Endothelial cell of umbilical vein (primary cell): ENCODE measurements at regions not wholly inside any gene's neighbourhood (a gene's known extent, or its start where the extent isn't known, plus 50 kb on each side); places are given as distances from the start of the nearest gene placed in this dataset.

ENCODE experiments used
- BruUV-seq: library from RNA; stranded (reverse); fragments of 400-500 nt; replicated peaks from 2 replicates; lab custom pipeline; 2021; lab: Mats Ljungman, UMichigan
- CTCF ChIA-PET: fragments of 300-600, 350-600 bp; sonication (Branson Sonifier 250); formaldehyde crosslinking; loops from one replicate; lab custom pipeline; 2021; ENCODE audit warnings: antibody characterized with exemption, inconsistent platforms; lab: Charles Lee
- POLR2A ChIA-PET: fragments of 300-600, 350-600 bp; sonication (Branson Sonifier 250); formaldehyde crosslinking; loops from one replicate; lab custom pipeline; 2021; ENCODE audit warnings: antibody characterized with exemption, inconsistent platforms; lab: Charles Lee
- DNase-seq: peaks from one replicate; pipeline ENCODE4 v3.0.0-alpha.2; 2011; ENCODE audit warnings: low read depth, low spot score
- FAIRE-seq: peaks from 2 replicates; lab custom pipeline; 2011; peaks lifted over from hg19 to GRCh38; lab: Jason Lieb, UNC
- H2AFZ ChIP-seq: 2 replicates; pipeline ENCODE4 v1.6.0; 2012; ENCODE audit warnings: low read depth, low read length, control low read depth, inconsistent platforms
- H3K27ac ChIP-seq: 2 replicates; pipeline ENCODE4 v1.5.1; 2011; ENCODE audit warnings: low read depth, mild to moderate bottlenecking, control low read depth, low read length, moderate library complexity; ENCODE audit not compliant: insufficient read depth
- H3K27me3 ChIP-seq, 2 experiments: 2 replicates each; pipeline versions ENCODE4 v1.6.0 to v1.6.1; 2011; ENCODE audit warnings: low read length in 2 of 2, mixed read lengths in 1 of 2; ENCODE audit not compliant: control insufficient read depth in 2 of 2, insufficient read depth in 2 of 2
- H3K36me3 ChIP-seq, 2 experiments: 2 replicates in 1 of 2; 3 replicates in 1 of 2; pipeline ENCODE4 v1.5.1; 2011; ENCODE audit warnings: low read length in 2 of 2, mild to moderate bottlenecking in 1 of 2, moderate library complexity in 1 of 2; ENCODE audit not compliant: control insufficient read depth in 2 of 2, insufficient read depth in 2 of 2; ENCODE audit errors: extremely low read depth in 1 of 2
- H3K4me1 ChIP-seq: 3 replicates; pipeline ENCODE4 v1.5.1; 2011; ENCODE audit warnings: mild to moderate bottlenecking, low read length; ENCODE audit not compliant: control insufficient read depth, insufficient read depth; ENCODE audit errors: extremely low read depth
- H3K4me2 ChIP-seq: 2 replicates; pipeline ENCODE4 v1.6.1; 2011; ENCODE audit warnings: low read length, control low read depth, mixed read lengths; ENCODE audit not compliant: insufficient read depth
- H3K4me3 ChIP-seq, 3 experiments: fragments of 200-600 bp in 1 of 3; sonication (generic), shearing (Covaris generic) in 1 of 3; replicated peaks in 1 of 3; 2 replicates each; pipeline ENCODE4 v1.5.1; 2011 to 2016; ENCODE audit warnings: control low read depth in 3 of 3, low read length in 3 of 3, mild to moderate bottlenecking in 2 of 3, inconsistent platforms in 1 of 3, low read depth in 1 of 3, moderate library complexity in 1 of 3; ENCODE audit not compliant: insufficient read depth in 1 of 3
- H3K79me2 ChIP-seq: 2 replicates; pipeline ENCODE4 v1.6.0; 2012; ENCODE audit warnings: low read length, inconsistent platforms; ENCODE audit not compliant: control insufficient read depth, insufficient read depth
- H3K9ac ChIP-seq: replicated peaks from 2 replicates; pipeline ENCODE3; 2011; ENCODE audit warnings: low read length, control low read depth; ENCODE audit not compliant: insufficient read depth; ENCODE audit errors: extremely low read depth
- H3K9me1 ChIP-seq: replicated peaks from 3 replicates; pipeline ENCODE4 v1.6.0; 2011; ENCODE audit warnings: mild to moderate bottlenecking, low read length; ENCODE audit not compliant: control insufficient read depth, insufficient read depth; ENCODE audit errors: extremely low read depth
- H3K9me3 ChIP-seq: replicated peaks from 2 replicates; pipeline ENCODE4 v1.5.1; 2012; ENCODE audit warnings: low read length, inconsistent platforms; ENCODE audit not compliant: control insufficient read depth, insufficient read depth
- H4K20me1 ChIP-seq: replicated peaks from 2 replicates; pipeline ENCODE3; 2011; ENCODE audit warnings: mild to moderate bottlenecking, low read length; ENCODE audit not compliant: control insufficient read depth, insufficient read depth; ENCODE audit errors: extremely low read depth
- EZH2 ChIP-seq: IDR thresholded peaks from 2 replicates; pipeline ENCODE4 v1.6.1; 2012; ENCODE audit warnings: borderline replicate concordance, low read depth, mild to moderate bottlenecking, moderate library complexity, low read length, inconsistent platforms; ENCODE audit not compliant: severe bottlenecking
- FOS ChIP-seq: IDR thresholded peaks from 2 replicates; pipeline ENCODE4 v1.6.1; 2011; ENCODE audit warnings: mild to moderate bottlenecking, low read length, moderate library complexity, borderline replicate concordance; ENCODE audit not compliant: insufficient read depth
- GATA2 ChIP-seq: IDR thresholded peaks from 2 replicates; pipeline ENCODE4 v1.7.0; 2011; ENCODE audit warnings: low read depth, mild to moderate bottlenecking, moderate library complexity, mixed read lengths, low read length; ENCODE audit not compliant: insufficient read length, insufficient read depth
- JUN ChIP-seq: IDR thresholded peaks from 2 replicates; pipeline ENCODE4 v1.6.1; 2011; ENCODE audit warnings: borderline replicate concordance, low read depth; ENCODE audit not compliant: insufficient read length, insufficient read depth
- MYC ChIP-seq: IDR thresholded peaks from one replicate; pipeline ENCODE4 v1.6.1; 2011; ENCODE audit warnings: mild to moderate bottlenecking, low read depth, low read length
- POLR2A ChIP-seq: IDR thresholded peaks from 2 replicates; pipeline ENCODE4 v1.6.1; 2012; ENCODE audit warnings: low read depth, mild to moderate bottlenecking, control low read depth, low read length
- POLR2AphosphoS5 ChIP-seq: IDR thresholded peaks from 2 replicates; pipeline ENCODE4 v1.6.1; 2012; ENCODE audit warnings: low read depth, mild to moderate bottlenecking, control low read depth, low read length, moderate library complexity; ENCODE audit not compliant: insufficient read depth
- dilution Hi-C: fragments of 300-500 bp; cut with MboI; formaldehyde crosslinking; loops from one replicate; pipeline ENCODE4 v1.15.0; 2019; ENCODE audit warnings: low sequenced_read_pairs; ENCODE audit not compliant: extremely low pct_ligation_motif_present
- intact Hi-C: fragments of 100-400 bp; cut with micrococcal nuclease; formaldehyde crosslinking; loops from one replicate; pipeline ENCODE4 v1.10.0; 2022
- TF ChIP-seq, protein P1 (sequence below), 2 donors: IDR thresholded peaks; 1 replicate in 1 of 2; 2 replicates in 1 of 2; pipeline ENCODE4 v1.5.1; 2011; ENCODE audit warnings: low read length in 2 of 2, mild to moderate bottlenecking in 2 of 2, moderate library complexity in 2 of 2, control low read depth in 1 of 2, inconsistent platforms in 1 of 2, low read depth in 1 of 2; ENCODE audit not compliant: insufficient read depth in 1 of 2; ENCODE audit errors: extremely low read depth in 1 of 2
- TF ChIP-seq, protein P2 (sequence below): IDR thresholded peaks from 2 replicates; pipeline ENCODE4 v1.6.1; 2011; ENCODE audit not compliant: insufficient read depth, insufficient read length

DNA sequence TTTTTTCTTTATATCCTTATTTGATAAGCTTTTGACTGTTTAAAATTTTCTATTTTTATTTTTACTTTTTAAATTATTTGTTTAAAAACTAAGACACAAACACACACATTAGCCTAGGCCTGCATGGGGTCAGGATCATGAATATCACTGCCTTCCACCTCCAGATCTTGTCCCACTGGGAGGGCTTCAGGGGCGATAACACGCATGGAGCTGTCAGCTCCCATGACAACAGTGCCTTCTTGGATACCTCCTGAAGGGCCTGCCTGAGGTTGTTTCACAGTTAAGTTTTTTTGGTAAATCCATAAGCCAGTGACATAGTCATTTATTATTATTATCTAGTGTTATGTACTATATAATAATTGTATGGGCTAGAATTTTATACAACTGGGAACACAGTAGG, 85.4 kb upstream of the FAT1 start:
- H3K27me3 ChIP-seq, result no peaks in the 10 kb centered on the region
- POLR2A ChIA-PET, result no interaction called here

More for the DNA sequence above, 85.4 kb upstream of the FAT1 start:
- intact Hi-C loops (no loop called here), dilution Hi-C loops (no loop called here)
- FAIRE-seq (no peak), DNase-seq (no peak)
- no peak overlapping the region for H3K4me3 ChIP-seq
- H2AFZ ChIP-seq, result no peak overlapping the region
- H3K4me1 ChIP-seq, result no peaks in the 10 kb centered on the region
- no TSS peak for BruUV-seq
- no peak for TF ChIP-seq FOS
- TF ChIP-seq, protein P1, sequence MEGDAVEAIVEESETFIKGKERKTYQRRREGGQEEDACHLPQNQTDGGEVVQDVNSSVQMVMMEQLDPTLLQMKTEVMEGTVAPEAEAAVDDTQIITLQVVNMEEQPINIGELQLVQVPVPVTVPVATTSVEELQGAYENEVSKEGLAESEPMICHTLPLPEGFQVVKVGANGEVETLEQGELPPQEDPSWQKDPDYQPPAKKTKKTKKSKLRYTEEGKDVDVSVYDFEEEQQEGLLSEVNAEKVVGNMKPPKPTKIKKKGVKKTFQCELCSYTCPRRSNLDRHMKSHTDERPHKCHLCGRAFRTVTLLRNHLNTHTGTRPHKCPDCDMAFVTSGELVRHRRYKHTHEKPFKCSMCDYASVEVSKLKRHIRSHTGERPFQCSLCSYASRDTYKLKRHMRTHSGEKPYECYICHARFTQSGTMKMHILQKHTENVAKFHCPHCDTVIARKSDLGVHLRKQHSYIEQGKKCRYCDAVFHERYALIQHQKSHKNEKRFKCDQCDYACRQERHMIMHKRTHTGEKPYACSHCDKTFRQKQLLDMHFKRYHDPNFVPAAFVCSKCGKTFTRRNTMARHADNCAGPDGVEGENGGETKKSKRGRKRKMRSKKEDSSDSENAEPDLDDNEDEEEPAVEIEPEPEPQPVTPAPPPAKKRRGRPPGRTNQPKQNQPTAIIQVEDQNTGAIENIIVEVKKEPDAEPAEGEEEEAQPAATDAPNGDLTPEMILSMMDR (IDR thresholded peaks at IDR 0.05; ENCODE audit: extremely low read depth in 1 of 2, insufficient read depth in 1 of 2, low read depth in 1 of 2, low read length in 2 of 2), result no peak
- TF ChIP-seq GATA2, result no peak
- no peak for TF ChIP-seq POLR2AphosphoS5
- TF ChIP-seq EZH2, result no peak
- TF ChIP-seq POLR2A, result no peak
- TF ChIP-seq MYC, result no peak
- TF ChIP-seq JUN, result no peak
- TF ChIP-seq, protein P2, sequence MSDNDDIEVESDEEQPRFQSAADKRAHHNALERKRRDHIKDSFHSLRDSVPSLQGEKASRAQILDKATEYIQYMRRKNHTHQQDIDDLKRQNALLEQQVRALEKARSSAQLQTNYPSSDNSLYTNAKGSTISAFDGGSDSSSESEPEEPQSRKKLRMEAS, result no peak
- no peak overlapping the region for H3K4me2 ChIP-seq
- no peaks in the 10 kb centered on the region for H3K9me1 ChIP-seq
- H3K9me3 ChIP-seq, result no peaks in the 10 kb centered on the region
- H3K36me3 ChIP-seq, result no peaks in the 10 kb centered on the region
- H4K20me1 ChIP-seq, result no peaks in the 10 kb centered on the region
- CTCF ChIA-PET, result no interaction called here
- H3K9ac ChIP-seq, result no peak overlapping the region
- no peaks in the 10 kb centered on the region for H3K79me2 ChIP-seq
- H3K27ac ChIP-seq, result no peak overlapping the region
